Breast epithelium (tissue), 4 donors: ENCODE measurements at regions not wholly inside any gene's neighbourhood (a gene's known extent, or its start where the extent isn't known, plus 50 kb on each side); places are given as distances from the start of the nearest gene placed in this dataset.

Source experiments
- DNase-seq, 2 donors: peaks; one replicate each; pipeline ENCODE4 v3.0.0-alpha.2; 2019; ENCODE audit warnings: low spot score in 2 of 2
- H3K27ac ChIP-seq, 2 donors: fragments of 200-600 bp; sonication (generic) in 1 of 2; one replicate each; pipeline ENCODE4 v1.5.1; 2016 to 2019; ENCODE audit warnings: mild to moderate bottlenecking in 1 of 2
- H3K27me3 ChIP-seq, 2 donors: fragments of 200-600 bp; sonication (generic) in 1 of 2; one replicate each; pipeline versions ENCODE4 v1.5.1 to v1.6.0; 2017 to 2019; ENCODE audit warnings: control low read depth in 1 of 2, mild to moderate bottlenecking in 1 of 2
- H3K36me3 ChIP-seq: fragments of 200-600 bp; one replicate; pipeline ENCODE4 v1.5.1; 2019
- H3K4me1 ChIP-seq, 2 donors: fragments of 200-600 bp; sonication (generic); one replicate each; pipeline ENCODE4 v1.5.1; 2016 to 2019; ENCODE audit warnings: control low read depth in 1 of 2
- H3K4me3 ChIP-seq, 3 donors: fragments of 200-600 bp; sonication (generic); 1 replicate in 2 of 3; 2 replicates in 1 of 3; pipeline ENCODE4 v1.5.1; 2016 to 2019; ENCODE audit warnings: mild to moderate bottlenecking in 3 of 3, moderate library complexity in 2 of 3
- H3K9me3 ChIP-seq, 2 donors: fragments of 200-600 bp; sonication (generic) in 1 of 2; one replicate each; pipeline ENCODE4 v1.5.1; 2016 to 2019; ENCODE audit warnings: control low read depth in 1 of 2
- CTCF ChIP-seq, 3 donors: fragments of 450-650 bp; IDR thresholded peaks; one replicate each; pipeline ENCODE4 v1.5.1; 2016 to 2017; ENCODE audit warnings: antibody characterized with exemption in 3 of 3, mild to moderate bottlenecking in 3 of 3, moderate library complexity in 3 of 3
- POLR2A ChIP-seq: fragments of 450-650 bp; IDR thresholded peaks from one replicate; pipeline ENCODE4 v1.6.1; 2016; ENCODE audit warnings: antibody characterized with exemption, mild to moderate bottlenecking, moderate library complexity
- POLR2AphosphoS5 ChIP-seq, 3 donors: sonication (generic); formaldehyde crosslinking; IDR thresholded peaks; one replicate each; pipeline ENCODE4 v1.6.1; 2017; ENCODE audit warnings: antibody characterized with exemption in 3 of 3
- intact Hi-C: fragments of 100-400 bp; cut with DNase I; formaldehyde crosslinking; loops from one replicate; pipeline ENCODE4 v1.15.1; 2023; ENCODE audit warnings: low total_unique reads

GRCh38 chr4:187576751-187577150 lies 418.8 kb upstream of the ZFP42 start:
- H3K36me3 ChIP-seq = no peaks in the 10 kb centered on the region
- no peak overlapping the region for H3K27ac ChIP-seq
- no peaks in the 10 kb centered on the region for H3K4me1 ChIP-seq
- H3K27me3 ChIP-seq = no peaks in the 10 kb centered on the region
- DNase-seq = no peak
- TF ChIP-seq CTCF (IDR thresholded peaks at IDR 0.05) (no peak), POLR2A (no peak), POLR2AphosphoS5 (IDR thresholded peaks at IDR 0.05) (no peak)
- no peak overlapping the region for H3K4me3 ChIP-seq
- H3K9me3 ChIP-seq = no peaks in the 10 kb centered on the region
- intact Hi-C loops = no loop called here

- DNase-seq = no peak
- Histone ChIP-seq H3K36me3 (no peaks in the 10 kb centered on the region), H3K4me3 (no peak overlapping the region), H3K27me3 (no peaks in the 10 kb centered on the region), H3K27ac (no peak overlapping the region), H3K4me1 (no peaks in the 10 kb centered on the region), H3K9me3 (no peaks in the 10 kb centered on the region)
- intact Hi-C loops = no loop called here
- TF ChIP-seq POLR2AphosphoS5 (IDR thresholded peaks at IDR 0.05) (no peak), POLR2A (no peak)
These were observed 417.6 kb upstream of the ZFP42 start for GRCh38 chr4:187577941-187578480.

GRCh38 chr4:187586892-187587291 lies 408.7 kb upstream of the ZFP42 start:
- peak in 1 of 2 donors; percentile 57 for DNase-seq
- no peak overlapping the region for H3K4me3 ChIP-seq
- no peaks in the 10 kb centered on the region for H3K36me3 ChIP-seq
- TF ChIP-seq CTCF (IDR thresholded peaks at IDR 0.05) = no peak
- TF ChIP-seq POLR2AphosphoS5 (IDR thresholded peaks at IDR 0.05) = no peak
- TF ChIP-seq POLR2A = no peak
- no peaks in the 10 kb centered on the region for H3K4me1 ChIP-seq
- intact Hi-C loops = no loop called here
- H3K27me3 ChIP-seq = no peaks in the 10 kb centered on the region
- peaks cover 0 to 3% of the 10 kb centered on the region in 2 donors for H3K9me3 ChIP-seq
- no peak overlapping the region for H3K27ac ChIP-seq

- no peak for TF ChIP-seq CTCF (IDR thresholded peaks at IDR 0.05)
- H3K9me3 ChIP-seq = no peaks in the 10 kb centered on the region
- DNase-seq = no peak
- H3K4me3 ChIP-seq = no peak overlapping the region
- H3K27me3 ChIP-seq = no peaks in the 10 kb centered on the region
- peaks cover 0 to 8% of the 10 kb centered on the region in 2 donors for H3K4me1 ChIP-seq
- intact Hi-C loops = no loop called here
- H3K27ac ChIP-seq = no peak overlapping the region
- H3K36me3 ChIP-seq = no peaks in the 10 kb centered on the region
These were observed 397.4 kb upstream of the ZFP42 start for GRCh38 chr4:187598196-187598595.

GRCh38 chr4:187602339-187603092 lies 393.1 kb upstream of the ZFP42 start:
- Histone ChIP-seq H3K9me3 (no peaks in the 10 kb centered on the region), H3K27ac (peak overlapping the region in 1 of 2 donors; percentile 38)

More at GRCh38 chr4:187602339-187603092, 393.1 kb upstream of the ZFP42 start:
- no peaks in the 10 kb centered on the region for H3K27me3 ChIP-seq
- H3K4me3 ChIP-seq = no peak overlapping the region
- no peaks in the 10 kb centered on the region for H3K36me3 ChIP-seq
- peaks cover 0 to 8% of the 10 kb centered on the region in 2 donors for H3K4me1 ChIP-seq
- no peak for DNase-seq
- TF ChIP-seq POLR2AphosphoS5 (IDR thresholded peaks at IDR 0.05) (no peak), POLR2A (no peak), CTCF (IDR thresholded peaks at IDR 0.05) (no peak)
- intact Hi-C loops = no loop called here
